A549 (cell line): ENCODE measurements at regions not wholly inside any gene's neighbourhood (a gene's known extent, or its start where the extent isn't known, plus 50 kb on each side); places are given as distances from the start of the nearest gene placed in this dataset.

ENCODE experiments used
- PHF8 ChIP-seq: fragments of 200-600 bp; sonication (generic); IDR thresholded peaks from 2 replicates; pipeline ENCODE4 v1.6.1; 2016; ENCODE audit warnings: low read depth, mild to moderate bottlenecking, antibody characterized with exemption, moderate library complexity, borderline replicate concordance
- POLR2A ChIP-seq: IDR thresholded peaks from 2 replicates; pipeline ENCODE4 v1.6.1; 2012; ENCODE audit warnings: mild to moderate bottlenecking, low read length

GRCh38 chr4:114343015-114343414 lies 255.6 kb upstream of the UGT8 start:
- TF ChIP-seq PHF8 (no peak), POLR2A (no peak)
